ENCODE measurements at regions not wholly inside any gene's neighbourhood (a gene's known extent, or its start where the extent isn't known, plus 50 kb on each side); places are given as distances from the start of the nearest gene placed in this dataset.

DNA sequence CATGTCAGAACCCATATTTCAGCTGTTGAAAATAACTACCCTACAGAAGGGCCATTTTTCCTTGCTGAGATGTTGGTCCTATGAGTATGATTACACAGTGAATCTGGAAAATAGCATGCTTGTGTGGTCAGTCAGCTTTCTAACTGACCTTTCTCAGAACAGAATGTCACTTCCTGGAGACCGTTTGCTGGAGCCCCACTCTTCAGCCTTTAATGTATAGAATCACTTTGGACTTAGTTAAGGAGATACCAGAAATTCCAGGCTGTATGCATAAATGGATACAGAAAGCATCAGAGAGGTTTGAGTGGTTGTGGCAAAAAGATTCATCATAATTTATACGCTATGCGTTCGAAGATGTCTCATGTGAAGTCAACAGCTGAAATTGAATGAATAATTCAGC, 488.1 kb downstream of the EBF1 start:
- no peak for DNase-seq (ENCODE audit: extremely low spot score)
- CTCF ChIA-PET = no interaction called here
- TF ChIP-seq, protein P1, sequence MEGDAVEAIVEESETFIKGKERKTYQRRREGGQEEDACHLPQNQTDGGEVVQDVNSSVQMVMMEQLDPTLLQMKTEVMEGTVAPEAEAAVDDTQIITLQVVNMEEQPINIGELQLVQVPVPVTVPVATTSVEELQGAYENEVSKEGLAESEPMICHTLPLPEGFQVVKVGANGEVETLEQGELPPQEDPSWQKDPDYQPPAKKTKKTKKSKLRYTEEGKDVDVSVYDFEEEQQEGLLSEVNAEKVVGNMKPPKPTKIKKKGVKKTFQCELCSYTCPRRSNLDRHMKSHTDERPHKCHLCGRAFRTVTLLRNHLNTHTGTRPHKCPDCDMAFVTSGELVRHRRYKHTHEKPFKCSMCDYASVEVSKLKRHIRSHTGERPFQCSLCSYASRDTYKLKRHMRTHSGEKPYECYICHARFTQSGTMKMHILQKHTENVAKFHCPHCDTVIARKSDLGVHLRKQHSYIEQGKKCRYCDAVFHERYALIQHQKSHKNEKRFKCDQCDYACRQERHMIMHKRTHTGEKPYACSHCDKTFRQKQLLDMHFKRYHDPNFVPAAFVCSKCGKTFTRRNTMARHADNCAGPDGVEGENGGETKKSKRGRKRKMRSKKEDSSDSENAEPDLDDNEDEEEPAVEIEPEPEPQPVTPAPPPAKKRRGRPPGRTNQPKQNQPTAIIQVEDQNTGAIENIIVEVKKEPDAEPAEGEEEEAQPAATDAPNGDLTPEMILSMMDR (IDR thresholded peaks at IDR 0.05; ENCODE audit: control extremely low read depth, extremely low read depth, low read depth, missing control alignments) = no peak
- POLR2A ChIA-PET = no interaction called here

DNA sequence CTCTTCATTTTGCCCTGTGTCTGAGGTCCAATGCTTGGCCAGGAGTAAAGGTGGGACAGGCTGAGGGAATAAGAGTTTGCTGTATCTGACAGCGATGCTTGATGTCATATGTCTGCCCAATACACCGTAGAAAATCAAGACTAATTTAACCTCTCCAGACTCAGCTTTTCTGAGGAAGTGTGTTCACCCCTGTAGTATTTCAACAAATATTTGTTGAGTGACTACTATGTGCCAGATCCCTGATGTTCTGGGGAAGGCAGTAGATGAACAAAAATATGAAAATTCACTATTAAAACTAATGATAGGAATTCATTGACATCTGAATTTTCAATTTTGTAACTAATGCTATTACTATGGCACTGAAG, 489.7 kb downstream of the EBF1 start:
- CTCF ChIA-PET = no interaction called here
- POLR2A ChIA-PET = no interaction called here
- DNase-seq (ENCODE audit: extremely low spot score) = no peak
- TF ChIP-seq, protein P1 (IDR thresholded peaks at IDR 0.05; ENCODE audit: control extremely low read depth, extremely low read depth, low read depth, missing control alignments) = no peak

DNA sequence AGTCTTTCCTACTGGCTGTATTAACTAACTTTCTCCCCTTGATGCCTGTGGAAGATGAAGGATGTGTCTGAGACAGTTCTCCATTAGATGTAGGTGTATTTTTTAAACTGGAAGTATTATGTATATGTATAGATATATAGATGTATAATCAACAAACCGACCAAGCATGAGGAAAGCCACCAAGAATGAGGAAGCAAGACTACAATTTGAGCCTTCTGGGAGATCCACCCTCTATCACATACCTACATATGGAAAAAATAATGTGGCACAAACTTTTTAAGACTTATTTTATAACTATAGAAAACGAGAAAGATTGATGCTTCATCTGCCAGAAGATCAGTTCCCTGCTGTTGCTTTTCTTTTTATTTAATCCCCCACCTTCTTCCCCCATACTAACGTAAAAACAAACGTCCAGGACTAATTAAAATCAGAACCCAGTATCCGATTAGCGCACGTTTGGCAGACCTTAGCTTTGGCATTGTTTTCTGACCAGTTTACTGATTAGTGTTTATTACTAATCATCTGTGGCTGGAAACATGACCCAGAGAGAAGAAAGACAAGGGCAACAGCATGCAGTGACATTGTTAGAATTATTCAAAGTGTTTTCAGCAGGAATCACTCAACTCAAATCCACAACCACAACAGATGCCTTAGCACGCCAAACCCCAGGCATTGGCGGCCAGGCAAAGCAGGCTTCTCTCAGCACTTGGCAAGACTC, 490.2 kb downstream of the EBF1 start:
- CTCF ChIA-PET = no interaction called here
- POLR2A ChIA-PET = no interaction called here
- no peak for DNase-seq (ENCODE audit: extremely low spot score)
- TF ChIP-seq, protein P1 (IDR thresholded peaks at IDR 0.05; ENCODE audit: control extremely low read depth, extremely low read depth, low read depth, missing control alignments) = no peak

DNA sequence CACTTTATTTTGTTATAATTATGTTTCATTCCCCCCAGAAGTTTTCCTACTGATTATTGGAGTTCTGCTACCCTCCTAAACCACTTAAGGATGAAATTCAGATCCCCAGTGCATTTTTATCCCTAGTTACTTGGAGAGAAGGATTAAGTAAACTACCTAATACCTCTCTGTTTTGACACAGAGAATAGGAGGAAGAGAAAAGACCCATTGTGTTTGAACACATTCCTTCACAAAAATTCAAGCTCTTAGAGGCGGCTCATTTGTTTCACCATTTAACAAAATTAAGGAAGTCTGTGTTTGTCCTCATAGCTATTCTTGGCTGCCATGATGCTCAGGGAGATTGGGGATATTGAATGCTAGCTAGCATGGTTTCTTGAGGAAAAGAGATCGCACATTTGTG, 492.6 kb downstream of the EBF1 start:
- no peak for DNase-seq (ENCODE audit: extremely low spot score)
- ChIA-PET CTCF (interaction anchor here (1.2 to 1.5 kb wide), 3 partner anchors 8 to 15 kb away, joined by 3 to 4 read pairs (median 3); no protein-coding TSS in a partner anchor), POLR2A (interaction anchor here (0.6 kb wide), 1 partner anchor 1228 kb away, joined by 11 read pairs; no protein-coding TSS in a partner anchor)
- TF ChIP-seq, protein P1 (IDR thresholded peaks at IDR 0.05; ENCODE audit: control extremely low read depth, extremely low read depth, low read depth, missing control alignments) = no peak

DNA sequence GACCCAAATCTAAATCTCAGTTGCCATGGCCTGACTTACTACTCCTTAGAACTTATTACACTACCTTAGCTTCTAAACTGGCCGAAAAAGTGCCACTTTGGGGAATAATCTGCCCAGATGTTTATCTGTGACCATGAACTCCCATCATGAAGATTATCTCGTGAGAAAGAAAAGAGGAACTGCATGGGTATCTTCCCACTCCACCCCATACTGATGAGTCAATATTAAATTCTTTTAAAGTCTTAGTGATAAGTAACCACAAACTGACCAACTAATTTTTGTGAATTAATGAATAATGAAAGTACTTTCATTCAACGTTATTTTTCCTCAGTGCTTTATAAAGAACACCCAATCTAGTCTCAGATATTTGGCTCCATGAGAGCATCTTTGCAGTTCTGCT, 493.5 kb downstream of the EBF1 start:
- DNase-seq (ENCODE audit: extremely low spot score) = no peak
- TF ChIP-seq, protein P1 (IDR thresholded peaks at IDR 0.05; ENCODE audit: control extremely low read depth, extremely low read depth, low read depth, missing control alignments) = no peak
- ChIA-PET POLR2A (no interaction called here), CTCF (no interaction called here)

DNA sequence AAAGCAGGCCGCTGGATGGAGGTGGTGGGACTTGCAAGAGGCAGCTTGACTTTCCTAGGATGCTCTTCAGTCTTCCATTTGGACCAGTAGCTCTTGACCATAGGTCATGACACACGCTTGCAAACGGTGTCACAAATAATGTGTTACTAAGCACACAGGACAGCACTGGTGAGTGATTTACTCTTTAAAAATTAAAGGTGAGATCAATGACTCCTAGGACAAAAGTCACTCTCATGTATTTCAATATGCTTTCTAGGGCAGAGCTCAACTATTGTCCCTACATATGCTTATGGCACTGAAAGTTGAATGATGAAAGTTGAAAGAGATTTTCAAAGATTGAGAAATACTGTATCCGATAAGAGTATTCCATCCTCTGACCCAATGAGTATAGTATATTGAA, 496.7 kb downstream of the EBF1 start:
- CTCF ChIA-PET = no interaction called here

More for the DNA sequence above, 496.7 kb downstream of the EBF1 start:
- DNase-seq (ENCODE audit: extremely low spot score) = no peak
- TF ChIP-seq, protein P1 (IDR thresholded peaks at IDR 0.05; ENCODE audit: control extremely low read depth, extremely low read depth, low read depth, missing control alignments) = no peak
- POLR2A ChIA-PET = no interaction called here
